Right lobe of liver (tissue), 4 donors: ENCODE measurements at regions not wholly inside any gene's neighbourhood (a gene's known extent, or its start where the extent isn't known, plus 50 kb on each side); places are given as distances from the start of the nearest gene placed in this dataset.

ENCODE experiments used
- CTCF ChIP-seq, 4 donors: fragments of 200-600 bp in 3 of 4; fragments of 450-650 bp in 1 of 4; IDR thresholded peaks; one replicate each; pipeline versions ENCODE4 v1.5.1 to v1.8.0; 2016 to 2022; ENCODE audit warnings: antibody characterized with exemption in 4 of 4, mild to moderate bottlenecking in 2 of 4
- POLR2A ChIP-seq: fragments of 450-650 bp; IDR thresholded peaks from one replicate; pipeline ENCODE4 v1.6.1; 2017; ENCODE audit warnings: antibody characterized with exemption, mild to moderate bottlenecking
- donor health status: DM: no; HTN: no; CAD: no.
- donor health status: DM: no; HTN: no; CAD: no.
- donor health status: DM: no; HTN: yes; CAD: no.

- no peak for TF ChIP-seq POLR2A
- no peak for TF ChIP-seq CTCF (IDR thresholded peaks at IDR 0.05)
Measured at GRCh38 chr6:14354919-14355572, 237.5 kb downstream of the CD83 start.
